ENCODE measurements at regions not wholly inside any gene's neighbourhood (a gene's known extent, or its start where the extent isn't known, plus 50 kb on each side); places are given as distances from the start of the nearest gene placed in this dataset.

- TF ChIP-seq CTCF (IDR thresholded peaks at IDR 0.05; ENCODE audit: low read depth, low read length), result no peak
- no peak for TF ChIP-seq POLR2A (IDR thresholded peaks at IDR 0.05; ENCODE audit: extremely low read depth, insufficient read length)
- no peak for TF ChIP-seq MAX (IDR thresholded peaks at IDR 0.05; ENCODE audit: low read depth, low read length)
Observed at GRCh38 chr11:109857637-109858036, 235.6 kb upstream of the ZC3H12C start.
